ENCODE measurements at regions not wholly inside any gene's neighbourhood (a gene's known extent, or its start where the extent isn't known, plus 50 kb on each side); places are given as distances from the start of the nearest gene placed in this dataset.
A peak's percentile ranks its signal among the peaks of the same experiment; 100 is the strongest.

DNA sequence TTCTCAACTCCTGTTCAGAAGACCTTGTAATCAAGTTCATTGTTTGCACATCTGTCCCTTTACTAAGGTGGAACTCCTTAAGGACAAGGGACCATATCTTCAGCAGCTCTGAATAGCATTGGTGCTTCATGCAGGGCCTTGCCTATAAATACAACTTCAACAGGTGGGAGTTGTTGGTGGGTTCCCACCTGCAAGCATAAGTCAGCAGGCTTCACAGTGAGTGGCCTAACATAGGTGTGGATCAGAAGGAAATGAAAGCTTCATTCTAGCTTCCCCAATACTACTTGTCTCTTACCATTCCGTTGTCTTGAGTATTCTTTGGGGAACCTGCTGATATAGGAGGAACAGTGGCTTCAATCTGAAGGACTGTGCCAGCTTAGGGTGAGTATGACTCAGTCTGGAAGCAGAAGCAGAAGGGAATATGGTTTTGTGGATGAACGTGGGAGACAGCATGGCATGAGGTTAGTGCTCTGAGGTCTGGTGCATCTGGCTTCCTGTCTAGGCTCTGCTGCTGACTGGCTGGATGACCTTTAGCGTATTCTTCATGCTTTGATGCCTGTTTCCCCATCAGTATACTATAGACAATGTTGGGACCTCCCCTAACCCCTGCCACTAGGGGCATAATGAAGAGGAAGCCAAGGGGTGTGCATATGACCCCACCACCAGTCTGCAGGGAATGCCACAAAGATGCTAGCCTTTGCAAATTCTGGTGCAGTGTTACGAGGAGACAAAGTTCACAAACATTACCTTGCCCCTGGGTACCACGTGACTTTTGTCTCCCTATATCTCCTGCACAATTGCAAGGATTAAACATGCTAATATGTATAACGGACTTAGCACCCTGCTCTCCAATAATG lies 192.3 kb downstream of the PALM2AKAP2 start:
- intact Hi-C loops (cut with micrococcal nuclease; ENCODE audit: unreplicated experiment), result no loop called here
- no peak for DNase-seq (ENCODE audit: low spot score)
- 36% methylated on average over 6 of the region's 6 CpGs for WGBS (ENCODE audit: low lambda C conversion rate)
- Histone ChIP-seq H3K36me3 (replicated peaks in 1 of 2; ENCODE audit: control insufficient read depth in 1 of 2, insufficient read depth in 2 of 2, low read length in 2 of 2) (no peaks in the 10 kb centered on the region), H3K4me2 (ENCODE audit: low read depth, low read length) (no peak overlapping the region), H3K9ac (ENCODE audit: insufficient read depth, low read depth, low read length) (no peak overlapping the region), H4K20me1 (ENCODE audit: insufficient read depth, low read length) (no peaks in the 10 kb centered on the region), H3K4me3 (replicated peaks in 1 of 3; ENCODE audit: insufficient read depth in 1 of 3, low read depth in 2 of 3, low read length in 3 of 3) (no peak overlapping the region), H3K79me2 (ENCODE audit: insufficient read depth, low read length) (no peaks in the 10 kb centered on the region), H3K27ac (ENCODE audit: extremely low read length, insufficient read depth, low read length) (no peak overlapping the region), H3K9me3 (ENCODE audit: low read length) (no peaks in the 10 kb centered on the region), H3K27me3 (ENCODE audit: control insufficient read depth in 1 of 2, insufficient read depth in 2 of 2, low read length in 2 of 2) (no peaks in the 10 kb centered on the region), H2AFZ (ENCODE audit: low read length) (no peak overlapping the region), H3K4me1 (ENCODE audit: insufficient read depth, low read length) (no peaks in the 10 kb centered on the region)
- no peak for FAIRE-seq
- POLR2A ChIA-PET, result no interaction called here
- BruUV-seq (replicated peaks), result no TSS peak
- in situ Hi-C loops (cut with HindIII; ENCODE audit: extremely low pct_ligation_motif_present, low pct_unique_long_range_greater_than_20kb), result no loop called here
- peak; percentile 73 for ATAC-seq
- TF ChIP-seq ONECUT2 (CRISPR knock-in tag; IDR thresholded peaks at IDR 0.05) (no peak), RAD51 (IDR thresholded peaks at IDR 0.05; ENCODE audit: borderline replicate concordance) (peak; percentile 12; the same call in 1 of the 2 replicates)
- CTCF ChIA-PET (ENCODE audit: low intra/inter-chr PET ratio, low total read pairs), result no interaction called here

DNA sequence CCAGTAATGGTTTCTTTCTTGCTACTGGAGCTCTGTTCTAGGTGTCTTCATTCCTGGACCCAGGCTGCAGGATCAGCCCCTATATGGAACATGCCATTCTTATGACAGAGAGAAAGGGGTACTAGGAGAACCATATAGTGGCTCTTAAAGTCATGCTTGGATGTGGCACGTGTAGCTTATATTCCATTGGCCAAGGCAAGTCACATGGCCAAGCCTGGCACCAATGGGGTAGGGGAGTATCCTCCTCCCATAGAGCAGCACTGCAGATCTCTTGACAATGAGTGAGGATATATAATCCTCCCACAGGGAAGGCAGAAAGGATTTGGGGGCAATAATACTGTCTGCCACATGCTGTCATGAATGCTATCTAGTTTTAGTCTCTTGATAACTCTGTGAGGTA lies 193.3 kb downstream of the PALM2AKAP2 start:
- no peaks in the 10 kb centered on the region for H3K36me3 ChIP-seq (replicated peaks in 1 of 2; ENCODE audit: control insufficient read depth in 1 of 2, insufficient read depth in 2 of 2, low read length in 2 of 2)
- H3K4me3 ChIP-seq (replicated peaks in 1 of 3; ENCODE audit: insufficient read depth in 1 of 3, low read depth in 2 of 3, low read length in 3 of 3), result no peak overlapping the region
- ATAC-seq, result no peak
- H3K9ac ChIP-seq (ENCODE audit: insufficient read depth, low read depth, low read length), result no peak overlapping the region
- 40% methylated on average over 1 of the region's 1 CpG for WGBS (ENCODE audit: low lambda C conversion rate)
- H3K27me3 ChIP-seq (ENCODE audit: control insufficient read depth in 1 of 2, insufficient read depth in 2 of 2, low read length in 2 of 2), result no peaks in the 10 kb centered on the region
- no peaks in the 10 kb centered on the region for H4K20me1 ChIP-seq (ENCODE audit: insufficient read depth, low read length)
- POLR2A ChIA-PET, result no interaction called here
- no peak overlapping the region for H3K4me2 ChIP-seq (ENCODE audit: low read depth, low read length)
- in situ Hi-C loops (cut with HindIII; ENCODE audit: extremely low pct_ligation_motif_present, low pct_unique_long_range_greater_than_20kb) (no loop called here), intact Hi-C loops (cut with micrococcal nuclease; ENCODE audit: unreplicated experiment) (no loop called here)
- DNase-seq (ENCODE audit: low spot score), result no peak
- no peaks in the 10 kb centered on the region for H3K9me3 ChIP-seq (ENCODE audit: low read length)
- H3K79me2 ChIP-seq (ENCODE audit: insufficient read depth, low read length), result no peaks in the 10 kb centered on the region
- H3K27ac ChIP-seq (ENCODE audit: extremely low read length, insufficient read depth, low read length), result no peak overlapping the region
- no peaks in the 10 kb centered on the region for H3K4me1 ChIP-seq (ENCODE audit: insufficient read depth, low read length)
- no peak overlapping the region for H2AFZ ChIP-seq (ENCODE audit: low read length)
- BruUV-seq (replicated peaks), result no TSS peak
- CTCF ChIA-PET (ENCODE audit: low intra/inter-chr PET ratio, low total read pairs), result no interaction called here
- no peak for FAIRE-seq
- no peak for TF ChIP-seq NPAS2 (CRISPR knock-in tag; IDR thresholded peaks at IDR 0.05; ENCODE audit: borderline replicate concordance)
- no peak for TF ChIP-seq SIN3A (IDR thresholded peaks at IDR 0.05; ENCODE audit: borderline replicate concordance, low read depth, low read length)
- no peak for TF ChIP-seq RARG (CRISPR knock-in tag; IDR thresholded peaks at IDR 0.05; ENCODE audit: low read depth)
- no peak for TF ChIP-seq PRPF4 (IDR thresholded peaks at IDR 0.05; ENCODE audit: low read depth, low read length, poor library complexity, severe bottlenecking)
- no peak for TF ChIP-seq CEBPG (CRISPR knock-in tag; IDR thresholded peaks at IDR 0.05)
- no peak for TF ChIP-seq STAG1 (CRISPR knock-in tag; IDR thresholded peaks at IDR 0.05)
- no peak for TF ChIP-seq ZSCAN31 (CRISPR knock-in tag; IDR thresholded peaks at IDR 0.05; ENCODE audit: low read depth)
- no peak for TF ChIP-seq ZC3H4 (CRISPR knock-in tag; IDR thresholded peaks at IDR 0.05; ENCODE audit: borderline replicate concordance)
- TF ChIP-seq, protein P1, sequence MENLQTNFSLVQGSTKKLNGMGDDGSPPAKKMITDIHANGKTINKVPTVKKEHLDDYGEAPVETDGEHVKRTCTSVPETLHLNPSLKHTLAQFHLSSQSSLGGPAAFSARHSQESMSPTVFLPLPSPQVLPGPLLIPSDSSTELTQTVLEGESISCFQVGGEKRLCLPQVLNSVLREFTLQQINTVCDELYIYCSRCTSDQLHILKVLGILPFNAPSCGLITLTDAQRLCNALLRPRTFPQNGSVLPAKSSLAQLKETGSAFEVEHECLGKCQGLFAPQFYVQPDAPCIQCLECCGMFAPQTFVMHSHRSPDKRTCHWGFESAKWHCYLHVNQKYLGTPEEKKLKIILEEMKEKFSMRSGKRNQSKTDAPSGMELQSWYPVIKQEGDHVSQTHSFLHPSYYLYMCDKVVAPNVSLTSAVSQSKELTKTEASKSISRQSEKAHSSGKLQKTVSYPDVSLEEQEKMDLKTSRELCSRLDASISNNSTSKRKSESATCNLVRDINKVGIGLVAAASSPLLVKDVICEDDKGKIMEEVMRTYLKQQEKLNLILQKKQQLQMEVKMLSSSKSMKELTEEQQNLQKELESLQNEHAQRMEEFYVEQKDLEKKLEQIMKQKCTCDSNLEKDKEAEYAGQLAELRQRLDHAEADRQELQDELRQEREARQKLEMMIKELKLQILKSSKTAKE (CRISPR knock-in tag; IDR thresholded peaks at IDR 0.05; ENCODE audit: borderline replicate concordance), result no peak
- TF ChIP-seq FIP1L1 (IDR thresholded peaks at IDR 0.05; ENCODE audit: borderline replicate concordance, insufficient read depth, low read depth, low read length), result no peak
- no peak for TF ChIP-seq MAFG (CRISPR knock-in tag; IDR thresholded peaks at IDR 0.05)
- TF ChIP-seq PCBP1 (IDR thresholded peaks at IDR 0.05; ENCODE audit: borderline replicate concordance, low read depth, low read length), result no peak
- no peak for TF ChIP-seq DNMT3B (CRISPR knock-in tag; conservative IDR thresholded peaks at IDR 0.05)
- no peak for TF ChIP-seq ZNF552 (CRISPR knock-in tag; IDR thresholded peaks at IDR 0.05; ENCODE audit: borderline replicate concordance)
- no peak for TF ChIP-seq NR2F2 (IDR thresholded peaks at IDR 0.05; ENCODE audit: borderline replicate concordance, low read depth)
- TF ChIP-seq FOXC1 (CRISPR knock-in tag; IDR thresholded peaks at IDR 0.05; ENCODE audit: borderline replicate concordance), result no peak
